HS-27A (cell line): ENCODE measurements at regions not wholly inside any gene's neighbourhood (a gene's known extent, or its start where the extent isn't known, plus 50 kb on each side); places are given as distances from the start of the nearest gene placed in this dataset.
"Not testable (repeated sequence)": the region's sequence is repeated elsewhere in the genome, so short reads cannot be mapped to it uniquely, and the experiment has no call there.

ENCODE experiments used
- DNase-seq: peaks from one replicate; pipeline ENCODE4 v3.0.0-alpha.2; 2012; ENCODE audit warnings: low read depth, missing footprints

DNA sequence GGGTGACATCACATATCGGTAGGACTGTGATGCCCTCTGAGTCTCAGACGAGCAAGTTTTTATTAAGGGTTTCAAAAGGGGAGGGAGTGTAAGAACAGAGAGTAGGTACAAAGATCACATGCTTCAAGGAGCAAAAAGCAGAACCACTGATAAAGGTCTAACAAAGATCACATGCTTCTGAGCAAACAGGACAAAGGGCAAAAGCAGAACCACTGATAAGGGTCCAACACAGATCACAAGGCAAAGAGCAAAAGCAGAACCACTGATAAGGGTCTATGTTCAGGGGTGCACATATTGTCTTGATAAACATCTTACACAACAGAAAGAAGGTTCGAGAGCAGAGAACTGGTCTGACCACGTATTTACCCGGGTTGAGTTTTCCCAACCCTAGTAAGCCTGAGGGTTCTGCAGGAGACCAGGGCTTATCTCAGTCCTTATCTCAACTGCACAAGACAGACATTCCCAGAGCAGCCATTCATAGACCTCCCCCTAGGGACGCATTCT lies 604.2 kb upstream of the GYPC start:
- DNase-seq = not testable (repeated sequence)

DNA sequence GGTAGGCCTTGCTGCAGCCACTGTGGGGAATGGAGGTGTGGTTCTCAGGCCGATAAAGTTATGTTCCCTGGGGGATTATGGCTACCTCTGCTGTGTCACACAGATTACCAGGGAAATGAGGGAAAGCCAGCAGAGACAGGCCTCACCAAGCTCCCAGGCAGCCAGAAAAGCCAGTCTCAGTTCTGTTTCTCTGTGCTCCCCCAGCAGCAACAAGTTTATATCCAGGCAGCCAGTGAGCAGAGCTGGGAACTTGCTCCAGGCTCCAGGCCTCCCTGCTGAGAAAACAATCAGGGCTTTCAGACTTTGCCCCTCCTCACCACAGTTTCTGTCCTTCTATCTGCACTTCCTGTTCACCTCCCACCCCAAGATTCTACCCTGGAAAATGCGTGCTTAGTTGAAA lies 596.6 kb upstream of the GYPC start:
- no peak for DNase-seq

DNA sequence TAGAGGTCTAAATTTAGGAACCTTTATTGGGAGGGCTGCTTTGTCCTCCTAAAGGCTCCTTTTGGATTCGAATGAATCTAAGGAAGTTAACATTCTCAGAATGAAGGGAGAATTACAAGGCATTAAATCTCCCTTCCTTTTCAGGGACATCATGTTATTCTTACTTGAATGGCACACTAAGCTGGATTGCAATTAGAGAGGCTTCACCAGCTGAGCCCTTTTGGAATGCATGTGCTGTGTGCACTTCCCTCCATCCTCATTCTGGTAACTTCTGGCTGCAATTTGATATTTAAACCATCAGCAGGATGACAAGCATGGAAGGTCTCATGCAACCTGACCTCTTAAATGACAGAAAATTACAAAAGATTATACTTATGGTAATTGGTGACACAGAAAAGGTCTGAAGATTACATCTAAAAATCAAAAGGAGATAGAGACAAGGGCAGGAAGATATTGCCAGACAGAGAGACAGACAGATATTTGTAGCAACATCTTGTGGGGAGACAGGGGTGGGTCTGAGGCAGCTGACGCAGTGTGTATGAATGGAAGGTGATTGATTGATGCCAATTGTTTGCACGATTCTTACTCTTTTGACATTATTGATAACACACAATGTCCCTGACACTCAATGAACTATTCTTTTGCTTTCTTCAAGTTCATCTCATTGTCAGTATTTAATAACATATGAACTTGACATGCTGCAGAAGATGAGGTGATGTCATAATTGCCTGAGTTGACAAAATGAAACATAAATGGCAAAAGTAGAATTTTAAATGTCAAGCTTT lies 570.8 kb upstream of the GYPC start:
- DNase-seq = no peak

DNA sequence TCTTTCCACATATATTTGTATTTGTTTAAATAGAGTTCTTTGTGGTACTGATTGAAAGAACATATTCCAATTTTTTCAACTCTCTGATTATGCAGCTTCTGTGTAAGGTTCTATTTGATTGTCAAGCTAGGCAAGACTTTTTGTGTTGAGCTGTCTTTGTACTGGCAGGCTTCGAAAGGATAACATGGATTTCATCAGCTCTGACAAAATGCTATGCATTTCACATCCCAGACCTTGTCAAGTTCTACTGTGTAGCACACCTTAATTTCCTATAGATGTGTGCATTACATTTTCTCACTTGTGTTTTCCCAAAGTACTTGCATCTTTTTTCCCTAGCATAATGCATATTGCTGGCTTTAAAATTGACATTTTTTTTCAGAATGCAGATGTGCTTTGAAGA lies 555.0 kb upstream of the GYPC start:
- no peak for DNase-seq

DNA sequence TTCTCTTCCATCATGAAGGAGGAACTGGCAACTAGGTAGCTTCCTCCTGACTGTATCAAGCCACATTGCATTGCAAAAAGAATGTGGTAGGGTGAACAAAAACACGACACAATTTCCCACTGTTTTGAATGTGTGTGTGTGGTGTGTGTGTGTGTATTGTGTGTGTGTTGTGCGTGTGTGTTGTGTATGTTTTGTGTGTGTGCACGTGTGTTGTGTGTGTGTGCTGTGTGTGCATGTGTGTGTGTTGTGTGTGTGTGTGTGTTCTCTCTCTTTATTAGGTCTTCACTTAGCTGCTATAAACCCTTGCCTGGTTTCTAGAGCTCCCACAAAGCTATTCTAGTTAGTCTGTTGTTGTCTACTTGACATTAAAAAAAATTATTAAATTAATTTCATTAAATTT lies 550.0 kb upstream of the GYPC start:
- DNase-seq = no peak

DNA sequence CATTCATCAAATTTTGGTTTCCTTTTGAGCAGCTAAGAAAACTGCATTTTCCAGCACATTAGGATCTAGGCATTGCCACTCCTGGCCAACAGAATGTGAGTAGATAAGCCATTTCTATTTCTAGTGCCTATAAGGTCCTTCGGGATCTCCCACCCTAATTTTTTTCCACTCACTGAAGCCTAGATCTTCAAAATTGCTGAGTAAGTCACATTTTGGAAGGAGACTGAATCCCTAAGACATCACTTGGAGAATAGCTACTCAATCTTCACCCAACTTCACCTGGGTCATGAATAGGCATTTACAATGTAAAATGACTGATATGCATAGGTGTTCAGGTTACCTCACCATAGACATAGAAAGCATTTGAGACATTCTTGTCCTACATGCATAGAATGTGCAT lies 548.1 kb upstream of the GYPC start:
- DNase-seq = no peak

DNA sequence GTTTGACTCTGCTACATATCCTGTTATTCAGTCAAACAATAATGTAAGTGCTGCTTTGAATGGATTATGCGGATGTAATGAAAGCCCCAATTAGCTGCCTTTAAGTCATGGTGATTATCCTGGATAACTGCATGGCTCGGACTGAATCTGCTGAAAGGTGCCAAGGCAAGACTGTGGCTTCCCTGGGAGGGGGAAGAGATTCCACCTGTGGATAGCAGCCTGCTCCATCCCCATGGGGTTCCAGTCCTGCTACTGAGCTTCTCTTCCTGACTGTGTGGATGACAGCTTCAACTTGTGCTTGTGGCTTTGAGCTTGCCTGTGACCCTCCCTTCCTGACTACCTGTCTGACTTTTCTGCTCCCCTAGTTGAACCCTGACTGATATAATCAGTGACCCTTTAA lies 540.0 kb upstream of the GYPC start:
- no peak for DNase-seq

DNA sequence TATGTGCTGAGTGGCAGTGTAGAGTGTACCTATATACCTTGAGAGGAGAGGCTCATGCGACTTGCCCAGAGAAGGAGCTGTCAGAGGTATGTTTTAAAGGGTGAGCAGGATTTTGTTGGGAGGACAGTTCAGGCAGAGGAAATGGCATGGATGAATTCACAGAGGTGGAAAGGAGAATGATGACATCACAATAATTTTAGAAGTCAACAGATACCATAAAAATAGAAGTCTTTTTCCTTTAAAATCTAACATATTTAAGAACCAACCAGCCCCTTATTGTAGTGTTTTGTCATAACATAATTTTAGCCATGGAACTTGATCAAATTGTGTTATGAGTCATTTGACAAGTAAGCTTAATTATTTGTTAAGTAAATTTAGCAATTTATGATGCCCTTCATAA lies 538.1 kb upstream of the GYPC start:
- no peak for DNase-seq

DNA sequence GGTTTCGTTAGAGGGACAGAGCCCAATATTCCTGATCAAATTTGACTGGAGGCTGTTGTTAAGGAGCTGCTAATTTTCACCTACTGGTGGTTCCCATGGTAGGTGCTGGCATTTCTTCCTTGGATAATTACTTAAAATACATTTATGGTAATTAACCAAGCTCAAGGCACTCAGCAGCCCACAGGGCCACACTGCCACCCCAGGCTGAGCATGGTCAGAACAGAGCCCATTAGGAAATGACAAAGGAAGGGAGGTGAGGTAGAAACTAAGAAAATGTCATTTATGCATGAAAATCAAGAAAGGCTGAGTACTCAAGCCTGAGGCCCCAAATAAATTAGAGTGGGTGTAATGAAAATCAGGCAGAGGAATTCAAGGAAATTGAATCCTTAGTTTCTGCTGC lies 510.2 kb upstream of the GYPC start:
- DNase-seq = no peak

DNA sequence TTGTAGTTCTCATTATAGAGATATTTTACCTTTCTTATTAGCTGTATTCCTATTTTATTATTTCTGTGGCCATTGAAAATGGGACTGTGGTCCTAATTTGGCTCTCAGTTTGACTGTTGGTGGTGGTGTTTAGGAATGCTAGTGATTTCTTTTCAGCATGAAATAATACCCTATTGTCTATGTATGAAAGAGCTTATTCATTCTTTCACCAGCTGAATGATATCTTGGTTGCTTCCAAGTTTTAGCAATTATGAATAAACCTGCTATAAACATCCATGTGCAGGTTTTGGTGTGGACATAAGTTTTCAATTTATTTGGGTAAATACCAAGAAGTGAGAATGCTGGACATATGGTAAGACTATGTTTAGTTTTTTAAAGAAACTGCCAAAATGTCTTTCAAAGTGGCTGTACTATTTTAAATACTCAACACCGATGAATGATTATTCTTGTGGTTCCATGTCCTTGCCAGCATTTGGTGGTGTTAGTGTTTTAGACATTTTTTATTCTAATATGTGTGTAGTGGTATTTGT lies 501.6 kb upstream of the GYPC start:
- DNase-seq = no peak

DNA sequence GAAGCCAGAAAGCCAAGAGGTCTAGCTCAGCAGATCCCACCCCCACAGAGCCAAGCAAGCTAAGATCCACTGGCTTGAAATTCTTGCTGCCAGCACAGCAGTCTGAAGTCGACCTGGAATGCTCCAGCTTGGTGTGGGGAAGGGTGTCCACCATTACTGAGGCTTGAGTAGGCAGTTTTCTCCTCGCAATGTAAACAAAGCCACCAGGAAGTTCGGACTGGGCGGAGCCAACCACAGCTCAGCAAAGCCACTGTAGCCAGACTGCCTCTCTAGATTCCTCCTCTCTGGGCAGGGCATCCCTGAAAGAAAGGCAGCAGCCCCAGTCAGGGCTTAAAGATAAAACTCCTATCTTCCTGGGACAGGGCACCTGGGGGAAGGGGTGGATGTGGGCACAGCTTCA lies 495.0 kb upstream of the GYPC start:
- DNase-seq = not testable (repeated sequence)

DNA sequence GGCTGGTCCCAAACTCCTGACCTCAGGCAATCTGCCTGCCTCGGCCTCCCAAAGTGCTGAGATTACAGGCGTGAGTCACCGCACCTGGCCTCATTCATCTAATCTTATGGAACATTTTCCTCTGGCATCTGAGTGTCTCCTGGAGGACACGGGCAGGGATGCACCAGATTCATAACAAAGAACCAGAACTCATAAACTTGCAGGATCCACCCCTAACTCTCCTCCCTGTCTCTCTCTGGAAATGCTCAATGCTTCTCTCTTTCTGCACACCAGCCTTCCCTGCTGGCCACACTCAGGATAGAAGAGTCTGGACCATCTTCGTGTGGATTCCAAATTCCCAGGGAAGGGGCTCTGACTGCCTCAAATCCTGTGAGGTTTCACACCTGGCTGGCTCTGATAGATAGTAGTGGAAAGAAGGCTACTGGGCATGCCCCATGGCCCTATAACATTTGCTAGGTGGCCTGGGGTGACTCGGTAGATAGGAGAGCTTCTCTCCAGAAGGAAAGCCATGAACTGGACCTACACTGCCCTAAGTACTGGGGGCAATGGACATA lies 483.2 kb upstream of the GYPC start:
- DNase-seq = no peak

DNA sequence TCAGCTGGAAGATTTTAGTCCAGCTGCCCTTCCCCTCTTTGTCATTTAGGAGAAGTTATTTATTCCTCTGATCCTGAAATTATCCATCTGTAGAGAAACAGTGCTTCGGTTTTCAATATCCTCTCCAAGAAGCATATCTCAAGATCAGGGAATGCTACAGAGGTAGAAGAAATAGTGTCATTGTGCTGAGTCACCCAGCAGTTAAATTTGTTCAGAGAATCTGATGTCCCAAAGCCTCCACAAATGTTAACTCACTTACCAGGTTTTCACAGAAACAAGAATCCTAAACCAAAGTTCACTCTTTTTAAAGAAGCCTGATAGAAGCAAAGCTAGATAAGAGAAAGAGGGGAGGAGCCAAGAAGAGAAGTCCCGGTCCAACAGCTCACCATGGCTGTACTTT lies 480.7 kb upstream of the GYPC start:
- no peak for DNase-seq

DNA sequence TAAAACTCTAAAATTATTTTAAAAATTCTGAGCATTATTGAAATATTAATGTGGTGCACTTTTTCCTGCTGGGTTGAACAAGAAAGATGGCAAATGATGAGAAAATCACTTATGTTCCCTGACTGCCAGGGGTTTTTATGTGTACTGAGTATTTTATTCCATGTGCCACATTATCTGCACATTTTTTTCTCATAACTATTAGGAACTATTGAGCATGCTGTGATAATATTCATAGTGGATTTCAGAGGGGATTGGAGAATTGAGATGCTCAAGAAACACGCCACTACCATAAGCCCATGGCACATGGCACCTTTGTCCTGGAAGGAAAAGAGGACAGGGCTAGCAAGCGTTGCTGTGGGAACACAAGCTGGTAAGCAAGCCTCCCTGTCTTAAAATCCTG lies 478.5 kb upstream of the GYPC start:
- DNase-seq = no peak

DNA sequence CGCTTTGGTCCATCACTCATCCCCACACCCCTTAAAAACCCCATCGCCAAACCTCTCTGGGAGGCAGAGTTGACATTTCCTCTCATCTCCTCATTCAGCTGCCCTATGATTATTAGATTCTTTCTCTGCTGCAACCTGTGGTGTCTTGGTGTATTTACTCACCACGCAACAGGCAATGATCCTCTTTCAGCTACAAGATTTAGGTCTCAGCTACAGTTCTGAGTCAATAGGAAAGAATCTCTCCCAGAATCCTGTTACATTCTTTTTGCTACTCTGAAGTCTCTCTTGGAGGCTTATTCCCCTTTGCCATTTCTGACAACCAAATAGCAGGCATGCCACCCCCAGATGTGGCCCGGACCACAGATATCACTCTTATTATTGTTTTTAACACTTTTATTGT lies 468.3 kb upstream of the GYPC start:
- no peak for DNase-seq

DNA sequence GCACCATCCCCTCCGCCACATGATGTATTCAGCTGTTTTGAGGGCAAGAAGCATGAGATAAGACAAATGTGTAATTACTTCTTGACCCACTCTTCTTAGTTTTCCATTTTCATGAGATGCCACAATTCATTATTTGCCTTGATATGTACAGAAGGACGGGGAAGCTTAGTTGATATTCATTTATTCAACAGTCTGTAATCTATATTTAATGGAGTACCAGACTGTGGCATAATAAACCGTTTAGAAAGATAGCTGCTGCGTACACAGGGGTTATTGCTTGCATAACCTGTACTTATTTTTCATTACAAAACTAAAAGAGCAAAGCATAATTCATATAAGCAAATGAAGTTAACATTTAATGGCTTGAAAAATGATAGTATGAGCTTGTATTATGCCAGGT lies 466.4 kb upstream of the GYPC start:
- DNase-seq = no peak

DNA sequence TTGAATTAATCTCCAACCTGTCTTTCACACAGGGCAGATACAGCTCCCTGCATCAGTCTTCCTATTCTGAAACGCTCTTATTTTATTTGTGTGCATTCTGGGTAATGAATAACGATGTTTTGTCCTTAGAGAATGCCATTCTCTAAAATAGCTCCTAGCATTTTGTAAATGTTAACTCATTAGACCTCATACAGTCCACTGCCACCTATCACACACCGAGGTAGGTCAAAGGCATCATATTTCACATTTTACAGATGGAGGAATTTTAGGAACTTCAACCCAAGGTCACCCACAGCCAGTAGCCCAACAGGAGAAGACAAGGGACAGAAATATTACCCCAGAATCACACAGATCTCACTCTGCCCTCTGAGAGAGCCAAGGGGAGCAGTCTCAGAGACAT lies 455.4 kb upstream of the GYPC start:
- no peak for DNase-seq

DNA sequence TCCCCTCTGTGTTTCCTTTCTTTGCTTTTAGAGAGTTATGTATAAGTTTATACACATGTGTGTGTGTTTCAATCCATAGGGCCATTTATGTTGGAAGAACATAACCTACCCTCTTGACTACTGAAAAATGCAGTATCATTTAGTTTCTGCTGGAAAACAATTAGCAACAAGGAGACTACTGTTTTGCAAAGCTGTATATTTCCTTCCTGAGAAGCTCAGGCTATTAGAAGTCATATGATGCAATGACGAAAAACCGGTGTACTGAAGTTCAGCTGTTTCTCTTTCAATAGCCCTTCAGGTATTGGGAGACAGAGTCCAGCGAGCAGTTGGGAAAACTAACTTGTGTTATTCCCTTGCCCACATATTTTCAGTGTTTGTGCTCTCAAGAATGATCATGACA lies 447.7 kb upstream of the GYPC start:
- DNase-seq = no peak

DNA sequence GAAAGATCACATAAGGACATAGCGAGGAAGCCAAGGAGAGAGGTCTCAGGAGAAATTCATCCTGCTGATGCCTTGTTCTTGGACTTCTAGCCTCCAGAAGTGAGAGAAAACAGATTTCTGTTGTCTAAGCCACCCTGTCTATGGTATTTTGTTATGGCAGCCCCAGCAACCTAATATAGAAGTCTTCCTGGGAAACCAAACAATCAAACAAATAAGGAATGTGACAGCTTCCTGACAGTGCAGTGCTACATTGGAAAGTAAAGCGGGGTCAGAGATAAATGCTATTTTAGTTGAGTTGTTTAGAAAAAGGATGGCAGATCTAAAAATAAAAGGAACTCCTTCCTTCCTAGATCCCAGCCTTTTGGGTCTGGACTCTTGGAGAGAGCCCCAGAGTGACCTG lies 443.2 kb upstream of the GYPC start:
- DNase-seq = no peak

DNA sequence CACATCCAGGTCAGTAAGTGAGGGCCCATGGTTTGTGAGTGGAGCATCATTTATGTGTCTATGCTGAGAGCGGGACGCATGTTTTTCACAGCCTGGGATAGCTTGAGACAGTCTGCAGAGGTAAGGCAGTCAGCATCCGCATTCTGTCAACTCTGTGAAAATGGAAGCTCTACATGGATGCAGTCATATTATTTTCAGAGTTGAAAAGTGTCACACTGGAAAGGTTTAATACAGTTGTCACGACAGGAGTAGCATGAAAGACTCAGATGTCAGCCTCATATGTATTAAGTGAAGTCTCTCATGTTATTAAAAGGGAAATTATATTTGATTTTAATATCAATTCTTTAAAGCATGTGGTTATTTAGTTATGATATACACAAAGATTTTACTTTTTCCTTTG lies 436.9 kb upstream of the GYPC start:
- DNase-seq = no peak

DNA sequence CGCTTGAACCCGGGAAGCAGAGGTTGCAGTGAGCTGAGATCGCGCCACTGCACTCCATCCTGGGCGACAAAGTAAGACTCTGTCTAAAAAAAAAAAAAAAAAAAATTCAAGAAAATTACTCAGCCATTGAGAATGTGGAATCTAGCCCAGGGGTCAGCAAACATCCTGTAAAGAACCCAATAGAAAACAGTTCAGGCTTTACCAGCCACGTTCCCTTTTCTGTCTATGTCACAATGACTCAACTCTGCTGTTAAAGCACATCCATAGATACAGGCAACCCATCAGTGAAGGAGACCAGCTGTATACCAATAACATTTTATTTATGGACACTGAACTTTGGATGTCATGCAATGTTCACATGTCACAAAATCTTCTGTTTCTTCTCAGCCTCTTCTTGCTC lies 435.6 kb upstream of the GYPC start:
- no peak for DNase-seq

DNA sequence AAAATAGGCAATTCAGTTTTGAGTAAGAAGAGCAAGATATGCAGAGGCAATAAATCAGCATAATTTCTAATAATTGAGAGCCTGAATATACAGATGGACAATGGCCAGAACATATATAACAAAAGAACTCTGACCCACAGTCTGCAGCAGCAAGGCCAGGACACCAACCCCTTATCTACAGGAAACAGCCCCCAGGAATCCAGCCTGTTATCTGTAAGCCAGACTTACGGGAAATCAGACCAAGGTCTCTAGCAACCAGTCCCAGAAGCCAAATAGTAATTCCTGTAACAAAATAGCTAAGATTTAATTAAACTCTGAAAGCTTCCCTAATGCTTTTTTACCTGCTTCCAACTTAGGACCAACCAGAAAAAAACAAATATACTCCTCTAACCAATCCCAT lies 434.5 kb upstream of the GYPC start:
- no peak for DNase-seq

DNA sequence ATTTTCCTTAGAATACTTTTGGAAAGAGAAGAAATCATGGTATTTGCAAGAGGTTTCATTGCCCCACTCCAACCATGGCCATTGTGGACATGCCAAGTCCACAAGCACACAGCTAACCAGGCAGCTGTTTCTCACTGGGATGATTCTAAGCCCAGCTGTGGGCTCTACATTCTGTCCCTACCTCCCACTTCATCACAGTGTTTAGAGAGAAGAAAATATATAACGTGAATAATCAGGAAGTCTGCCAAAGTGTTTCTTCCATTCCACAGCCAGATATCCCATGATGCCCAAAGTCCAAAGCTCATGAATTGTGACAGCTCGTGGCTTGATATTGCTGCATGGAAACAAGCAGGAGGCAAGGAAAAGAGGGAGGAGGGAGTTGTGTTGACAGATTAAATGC lies 433.7 kb upstream of the GYPC start:
- DNase-seq = no peak

DNA sequence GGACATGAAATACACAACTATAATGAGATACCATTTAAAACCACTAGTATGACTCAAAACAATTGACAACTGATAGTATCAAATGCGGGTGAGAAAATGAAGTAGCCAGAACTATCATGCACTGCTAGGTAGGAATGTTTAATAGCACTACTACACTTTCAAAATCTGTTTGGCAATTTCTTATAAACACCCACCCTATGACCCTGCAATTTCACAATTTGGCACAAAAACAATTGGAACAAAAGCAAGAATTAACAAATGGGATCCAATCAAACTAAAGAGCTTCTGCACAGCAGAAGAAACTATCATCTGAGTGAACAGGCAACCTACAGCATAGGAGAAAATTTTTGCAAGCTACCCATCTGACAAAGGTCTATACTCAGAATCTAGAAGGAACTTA lies 431.2 kb upstream of the GYPC start:
- DNase-seq = no peak
